ENCODE measurements at regions not wholly inside any gene's neighbourhood (a gene's known extent, or its start where the extent isn't known, plus 50 kb on each side); places are given as distances from the start of the nearest gene placed in this dataset.

- no peak overlapping the region for H3K4me3 ChIP-seq
- in situ Hi-C loops (cut with MboI; ENCODE audit: low pct_unique_long_range_greater_than_20kb in 2 of 9, low sequenced_read_pairs in 9 of 9, unreplicated experiment in 9 of 9): no loop called here
- 50 to 82% (median 72%) methylated on average over 2 to 3 of the region's 3 CpGs; no CpG with 5 or more reads in 1 of the 10 experiments for WGBS, 10 experiments
Measured at GRCh38 chr9:129513282-129513681, 107.6 kb downstream of the C9orf50 start.

DNA sequence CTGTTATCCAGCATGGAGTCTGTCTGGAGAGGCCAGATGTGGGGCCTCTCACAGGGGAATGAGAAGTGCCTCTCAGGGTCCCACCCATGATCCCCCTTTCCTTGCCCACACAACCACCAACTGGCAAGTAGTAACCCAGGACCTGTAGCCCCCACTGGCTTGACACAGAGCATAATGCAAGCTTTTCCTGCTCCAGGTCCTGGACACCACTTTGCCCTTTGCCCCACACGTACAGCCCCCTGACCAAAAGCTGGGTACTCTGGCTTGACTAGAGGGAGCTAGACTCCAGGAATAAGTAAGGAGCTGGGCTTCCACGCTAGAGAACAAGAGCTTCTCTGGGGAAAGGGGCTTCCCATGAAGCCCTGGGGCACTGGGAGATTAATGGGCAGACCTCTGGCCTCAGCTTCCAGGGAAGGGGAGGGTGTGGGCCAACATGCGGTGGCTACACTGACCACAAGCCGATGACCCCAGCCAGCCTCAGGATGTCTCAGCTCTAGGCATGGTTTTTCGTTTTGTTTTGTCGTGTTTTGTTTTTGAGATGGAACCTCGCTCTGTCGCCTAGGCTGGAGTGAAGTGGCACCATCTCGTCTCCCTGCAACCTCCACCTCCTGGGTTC is 109.5 kb downstream of the C9orf50 start:
- H3K4me1 ChIP-seq (replicated peaks in 1 of 2): peaks cover 5 to 8% of the 10 kb centered on the region in 2 donors
- WGBS, 10 experiments: 40 to 100% (median 81%) methylated on average over 1 to 7 of the region's 9 CpGs; no CpG with 5 or more reads in 2 of the 10 experiments
- no peak overlapping the region for H3K4me3 ChIP-seq
- in situ Hi-C loops (cut with MboI; ENCODE audit: low pct_unique_long_range_greater_than_20kb in 2 of 9, low sequenced_read_pairs in 9 of 9, unreplicated experiment in 9 of 9): no loop called here
- no peak overlapping the region for H3K27ac ChIP-seq
- no peak for ATAC-seq (replicated peaks in 6 of 8)

More at GRCh38 chr9:129513282-129513681, 107.6 kb downstream of the C9orf50 start:
- no peak overlapping the region for H3K27ac ChIP-seq
- no peak for ATAC-seq (replicated peaks in 6 of 8)
- peaks cover 0 to 2% of the 10 kb centered on the region in 2 donors for H3K4me1 ChIP-seq (replicated peaks in 1 of 2)

GRCh38 chr9:129509533-129509928 is 111.4 kb downstream of the C9orf50 start:
- 33 to 95% (median 87%) methylated on average over 3 to 4 of the region's 4 CpGs; no CpG with 5 or more reads in 3 of the 10 experiments for WGBS, 10 experiments
- Histone ChIP-seq H3K4me3 (no peak overlapping the region), H3K27ac (peak overlapping the region in 1 of 2 donors; percentile 17), H3K4me1 (replicated peaks in 1 of 2) (peaks cover 13 to 18% of the 10 kb centered on the region in 2 donors)
- no peak for ATAC-seq (replicated peaks in 6 of 8)
- in situ Hi-C loops (cut with MboI; ENCODE audit: low pct_unique_long_range_greater_than_20kb in 2 of 9, low sequenced_read_pairs in 9 of 9, unreplicated experiment in 9 of 9): no loop called here

GRCh38 chr9:129507805-129508204 is 113.1 kb downstream of the C9orf50 start:
- Histone ChIP-seq H3K4me3 (no peak overlapping the region), H3K4me1 (replicated peaks in 1 of 2) (peaks cover 13 to 18% of the 10 kb centered on the region in 2 donors), H3K27ac (no peak overlapping the region)
- in situ Hi-C loops (cut with MboI; ENCODE audit: low pct_unique_long_range_greater_than_20kb in 2 of 9, low sequenced_read_pairs in 9 of 9, unreplicated experiment in 9 of 9): no loop called here
- WGBS, 10 experiments: 67 to 100% (median 95%) methylated on average over 1 to 5 of the region's 5 CpGs; no CpG with 5 or more reads in 4 of the 10 experiments
- ATAC-seq (replicated peaks in 6 of 8): no peak

DNA sequence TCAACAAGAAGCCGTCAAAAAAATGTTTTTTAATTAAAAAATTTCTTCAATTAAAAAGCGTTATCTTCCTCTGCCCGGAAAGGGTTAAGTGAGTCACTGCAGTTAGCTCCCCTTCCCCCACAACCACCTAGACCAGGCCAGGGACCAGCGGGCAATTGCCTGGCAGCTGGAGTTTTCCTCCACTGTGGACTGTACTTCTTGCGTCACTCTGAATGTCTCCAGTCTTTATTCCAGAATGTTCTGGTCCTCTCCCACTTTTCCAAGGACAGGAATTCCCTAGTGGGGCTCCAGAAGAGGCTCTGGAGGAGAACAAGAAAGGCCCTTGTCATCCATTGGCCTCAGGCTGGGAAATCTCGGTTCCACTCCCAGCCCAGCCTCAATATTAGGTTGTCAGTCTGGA is 114.0 kb downstream of the C9orf50 start:
- H3K4me3 ChIP-seq: no peak overlapping the region
- in situ Hi-C loops (cut with MboI; ENCODE audit: low pct_unique_long_range_greater_than_20kb in 2 of 9, low sequenced_read_pairs in 9 of 9, unreplicated experiment in 9 of 9): no loop called here
- 29 to 100% (median 70%) methylated on average over 1 to 6 of the region's 6 CpGs; no CpG with 5 or more reads in 3 of the 10 experiments for WGBS, 10 experiments
- peaks cover 13 to 18% of the 10 kb centered on the region in 2 donors for H3K4me1 ChIP-seq (replicated peaks in 1 of 2)
- peak in 2 of 8 experiments; percentile 11 to 20 for ATAC-seq (replicated peaks in 6 of 8)
- no peak overlapping the region for H3K27ac ChIP-seq

DNA sequence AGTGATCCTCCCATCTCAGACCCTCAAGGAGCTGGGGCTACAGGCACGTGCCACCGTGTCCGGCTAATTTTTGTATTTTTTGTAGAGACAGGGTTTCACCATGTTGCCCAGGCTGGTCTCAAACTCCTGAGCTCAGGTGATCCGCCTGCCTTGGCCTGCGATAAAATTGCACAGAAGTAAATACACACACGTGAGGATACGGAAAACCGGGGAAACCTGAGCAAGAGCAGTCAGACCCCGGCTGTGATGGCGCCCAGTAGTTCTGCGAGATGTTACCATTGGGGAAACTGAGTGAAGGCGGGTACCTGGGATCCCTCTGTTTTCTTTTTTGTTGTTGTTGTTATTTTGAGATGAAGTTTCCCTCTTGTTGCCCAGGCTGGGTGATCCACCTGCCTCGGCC is 114.9 kb downstream of the C9orf50 start:
- in situ Hi-C loops (cut with MboI; ENCODE audit: low pct_unique_long_range_greater_than_20kb in 2 of 9, low sequenced_read_pairs in 9 of 9, unreplicated experiment in 9 of 9): no loop called here
- no peak overlapping the region for H3K27ac ChIP-seq
- ATAC-seq (replicated peaks in 6 of 8): no peak
- 95 to 100% (median 100%) methylated on average over 1 to 12 of the region's 13 CpGs; no CpG with 5 or more reads in 3 of the 10 experiments for WGBS, 10 experiments
- no peak overlapping the region for H3K4me3 ChIP-seq
- peaks cover 13 to 18% of the 10 kb centered on the region in 2 donors for H3K4me1 ChIP-seq (replicated peaks in 1 of 2)

DNA sequence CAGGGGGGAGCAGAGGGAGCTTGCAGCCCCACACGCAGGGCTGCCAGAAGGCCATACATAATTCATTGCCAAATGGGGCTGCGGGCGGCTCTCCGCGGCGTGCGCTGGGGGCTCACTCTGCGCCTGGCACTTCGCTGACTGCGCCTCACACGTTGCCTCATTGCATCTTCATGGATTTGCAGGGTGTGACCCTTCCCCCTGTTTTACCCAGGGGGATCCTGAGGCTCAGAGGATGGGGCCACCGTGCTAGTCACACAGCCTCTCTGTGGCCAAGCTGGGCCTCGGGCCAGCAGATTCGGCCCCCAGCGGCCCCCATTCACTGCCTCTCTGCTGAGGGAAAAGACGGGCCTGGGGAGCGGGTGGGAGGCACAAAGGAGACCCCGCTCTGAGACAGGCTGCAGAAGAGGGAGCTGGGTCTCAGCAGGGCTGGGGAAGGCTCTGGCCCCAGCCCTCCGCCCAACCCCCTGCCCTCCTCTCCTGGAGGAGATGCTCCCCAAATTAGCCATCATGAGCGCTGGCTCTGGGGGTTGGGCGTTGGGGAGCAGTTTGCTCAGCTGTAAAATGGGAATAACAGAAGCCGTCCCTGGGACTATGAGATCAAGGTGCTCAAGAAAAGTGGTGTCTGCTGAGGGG is 115.5 kb downstream of the C9orf50 start:
- ATAC-seq (replicated peaks in 6 of 8): peak in 3 of 8 experiments; percentile 15 to 29 (median 18)
- in situ Hi-C loops (cut with MboI; ENCODE audit: low pct_unique_long_range_greater_than_20kb in 2 of 9, low sequenced_read_pairs in 9 of 9, unreplicated experiment in 9 of 9): no loop called here
- H3K4me3 ChIP-seq: no peak overlapping the region
- H3K4me1 ChIP-seq (replicated peaks in 1 of 2): peaks cover 20 to 23% of the 10 kb centered on the region in 2 donors
- 40 to 100% (median 90%) methylated on average over 1 to 3 of the region's 22 CpGs; no CpG with 5 or more reads in 5 of the 10 experiments for WGBS, 10 experiments
- H3K27ac ChIP-seq: peak overlapping the region; percentile 33 to 52

- in situ Hi-C loops (cut with MboI; ENCODE audit: low pct_unique_long_range_greater_than_20kb in 2 of 9, low sequenced_read_pairs in 9 of 9, unreplicated experiment in 9 of 9): no loop called here
- WGBS, 10 experiments: 100% methylated on average over 1 of the region's 1 CpG; no CpG with 5 or more reads in 9 of the 10 experiments
- Histone ChIP-seq H3K4me1 (replicated peaks in 1 of 2) (peaks cover 30 to 33% of the 10 kb centered on the region in 2 donors), H3K27ac (no peak overlapping the region), H3K4me3 (no peak overlapping the region)
- no peak for ATAC-seq (replicated peaks in 6 of 8)
Measured at GRCh38 chr9:129504404-129504803, 116.5 kb downstream of the C9orf50 start.

DNA sequence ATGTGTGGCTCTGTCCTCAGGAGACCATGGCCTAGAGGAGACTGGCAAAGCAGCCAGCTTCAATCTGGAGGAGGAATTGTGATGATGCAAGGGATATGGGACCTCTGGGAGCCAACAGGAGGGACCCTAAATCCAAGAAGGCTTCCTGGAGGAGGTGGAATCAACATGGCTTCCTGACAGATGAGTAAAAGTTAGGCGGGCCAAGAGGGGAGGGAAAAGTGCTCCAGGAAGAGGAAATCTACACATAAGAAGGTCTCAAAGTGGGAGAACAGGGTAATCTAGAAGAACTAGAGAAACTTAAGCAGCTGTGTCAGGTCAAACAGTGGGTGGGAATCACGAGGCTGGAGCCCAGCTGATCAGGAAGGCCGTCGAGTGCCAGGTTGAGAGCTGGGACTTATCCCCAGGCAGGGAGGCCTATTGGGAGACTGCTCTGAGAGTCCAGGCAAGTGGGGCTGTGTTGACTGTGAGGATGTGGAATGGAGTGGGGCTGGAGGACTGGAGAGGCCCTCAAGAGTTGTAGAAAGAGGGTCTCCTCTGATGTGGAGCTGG is 119.1 kb downstream of the C9orf50 start:
- Histone ChIP-seq H3K27ac (no peak overlapping the region), H3K4me1 (replicated peaks in 1 of 2) (peaks cover 49% of the 10 kb centered on the region in 2 donors), H3K4me3 (no peak overlapping the region)
- 31 to 92% (median 82%) methylated on average over 1 to 3 of the region's 4 CpGs; no CpG with 5 or more reads in 6 of the 10 experiments for WGBS, 10 experiments
- ATAC-seq (replicated peaks in 6 of 8): no peak
- in situ Hi-C loops (cut with MboI; ENCODE audit: low pct_unique_long_range_greater_than_20kb in 2 of 9, low sequenced_read_pairs in 9 of 9, unreplicated experiment in 9 of 9): no loop called here

- peaks cover 51 to 52% of the 10 kb centered on the region in 2 donors for H3K4me1 ChIP-seq (replicated peaks in 1 of 2)
- H3K4me3 ChIP-seq: no peak overlapping the region
- peak overlapping the region; percentile 72 to 95 for H3K27ac ChIP-seq
- in situ Hi-C loops (cut with MboI; ENCODE audit: low pct_unique_long_range_greater_than_20kb in 2 of 9, low sequenced_read_pairs in 9 of 9, unreplicated experiment in 9 of 9): no loop called here
- ATAC-seq (replicated peaks in 6 of 8): no peak
- WGBS, 10 experiments: 20 to 100% (median 80%) methylated on average over 1 to 5 of the region's 12 CpGs; no CpG with 5 or more reads in 2 of the 10 experiments
Measured at GRCh38 chr9:129500863-129501770, 119.8 kb downstream of the C9orf50 start.

- peak in 5 of 8 experiments; percentile 11 to 23 (median 15) for ATAC-seq (replicated peaks in 6 of 8)
Measured at GRCh38 chr9:129500161-129500862, 120.6 kb downstream of the C9orf50 start.

More at GRCh38 chr9:129500161-129500862, 120.6 kb downstream of the C9orf50 start:
- Histone ChIP-seq H3K4me3 (no peak overlapping the region), H3K4me1 (replicated peaks in 1 of 2) (peaks cover 56% of the 10 kb centered on the region in 2 donors), H3K27ac (peak overlapping the region; percentile 72 to 95)
- in situ Hi-C loops (cut with MboI; ENCODE audit: low pct_unique_long_range_greater_than_20kb in 2 of 9, low sequenced_read_pairs in 9 of 9, unreplicated experiment in 9 of 9): no loop called here
- 9 to 40% (median 19%) methylated on average over 2 to 6 of the region's 18 CpGs; no CpG with 5 or more reads in 7 of the 10 experiments for WGBS, 10 experiments

Measured in motor neuron (in vitro differentiated cells).